ENCODE measurements at regions not wholly inside any gene's neighbourhood (a gene's known extent, or its start where the extent isn't known, plus 50 kb on each side); places are given as distances from the start of the nearest gene placed in this dataset.

GRCh38 chr6:167660944-167661551 is 165.7 kb upstream of the AFDN start:
- DNase-seq, result no peak
- Histone ChIP-seq H3K36me3 (ENCODE audit: low read depth, missing control alignments) (no peaks in the 10 kb centered on the region), H3K4me3 (no peak overlapping the region), H3K27ac (peak overlapping the region in 1 of 2 donors; percentile 52), H3K4me1 (peaks cover 16% of the 10 kb centered on the region), H3K27me3 (no peaks in the 10 kb centered on the region), H3K9me3 (no peaks in the 10 kb centered on the region)
- 82 to 83% methylated on average over 9 of the region's 9 CpGs for WGBS, 2 donors
- intact Hi-C loops (cut with DNase I; ENCODE audit: low total_unique reads), result no loop called here
- no peak for TF ChIP-seq POLR2A (IDR thresholded peaks at IDR 0.05)
- TF ChIP-seq, protein P1, sequence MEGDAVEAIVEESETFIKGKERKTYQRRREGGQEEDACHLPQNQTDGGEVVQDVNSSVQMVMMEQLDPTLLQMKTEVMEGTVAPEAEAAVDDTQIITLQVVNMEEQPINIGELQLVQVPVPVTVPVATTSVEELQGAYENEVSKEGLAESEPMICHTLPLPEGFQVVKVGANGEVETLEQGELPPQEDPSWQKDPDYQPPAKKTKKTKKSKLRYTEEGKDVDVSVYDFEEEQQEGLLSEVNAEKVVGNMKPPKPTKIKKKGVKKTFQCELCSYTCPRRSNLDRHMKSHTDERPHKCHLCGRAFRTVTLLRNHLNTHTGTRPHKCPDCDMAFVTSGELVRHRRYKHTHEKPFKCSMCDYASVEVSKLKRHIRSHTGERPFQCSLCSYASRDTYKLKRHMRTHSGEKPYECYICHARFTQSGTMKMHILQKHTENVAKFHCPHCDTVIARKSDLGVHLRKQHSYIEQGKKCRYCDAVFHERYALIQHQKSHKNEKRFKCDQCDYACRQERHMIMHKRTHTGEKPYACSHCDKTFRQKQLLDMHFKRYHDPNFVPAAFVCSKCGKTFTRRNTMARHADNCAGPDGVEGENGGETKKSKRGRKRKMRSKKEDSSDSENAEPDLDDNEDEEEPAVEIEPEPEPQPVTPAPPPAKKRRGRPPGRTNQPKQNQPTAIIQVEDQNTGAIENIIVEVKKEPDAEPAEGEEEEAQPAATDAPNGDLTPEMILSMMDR (IDR thresholded peaks at IDR 0.05), result no peak

DNA sequence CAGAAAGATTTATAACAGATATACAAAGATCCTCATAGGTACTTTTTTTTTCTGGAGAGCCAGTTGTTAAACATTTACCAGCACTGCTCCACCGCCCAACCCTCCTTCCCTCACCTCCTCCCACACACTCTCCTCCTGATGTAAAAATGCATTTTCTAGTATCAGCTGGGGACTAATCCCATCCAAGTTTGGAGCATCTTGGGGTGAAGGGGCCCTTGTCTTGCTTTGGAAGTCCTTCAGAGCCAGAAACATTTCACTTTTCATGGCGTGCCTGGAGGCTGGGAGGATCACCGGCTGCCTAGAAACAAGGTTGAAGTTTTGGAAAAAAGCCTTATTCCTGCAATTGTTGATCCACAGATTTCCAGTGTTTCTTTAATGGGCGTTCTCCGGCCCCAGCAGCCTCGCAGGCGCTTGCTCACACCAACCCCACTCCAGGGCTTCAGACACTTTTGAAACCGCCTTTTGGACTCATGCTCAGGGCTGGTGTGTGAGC is 165.1 kb upstream of the AFDN start:
- no peak for TF ChIP-seq POLR2A (IDR thresholded peaks at IDR 0.05)
- TF ChIP-seq, protein P1 (IDR thresholded peaks at IDR 0.05), result no peak
- intact Hi-C loops (cut with DNase I; ENCODE audit: low total_unique reads), result no loop called here
- H3K27me3 ChIP-seq, result no peaks in the 10 kb centered on the region
- peak overlapping the region in 1 of 2 donors; percentile 52 for H3K27ac ChIP-seq
- no peaks in the 10 kb centered on the region for H3K36me3 ChIP-seq (ENCODE audit: low read depth, missing control alignments)
- 51 to 54% methylated on average over 8 of the region's 8 CpGs for whole genome bisulfite sequencing, 2 donors
- H3K4me3 ChIP-seq, result no peak overlapping the region
- H3K4me1 ChIP-seq, result peaks cover 16% of the 10 kb centered on the region
- no peaks in the 10 kb centered on the region for H3K9me3 ChIP-seq
- DNase-seq, result no peak

- 87 to 93% methylated on average over 34 to 39 of the region's 39 CpGs for WGBS, 2 donors
- Histone ChIP-seq H3K4me3 (no peak overlapping the region), H3K4me1 (peaks cover 16% of the 10 kb centered on the region), H3K27ac (no peak overlapping the region), H3K36me3 (ENCODE audit: low read depth, missing control alignments) (no peaks in the 10 kb centered on the region), H3K27me3 (no peaks in the 10 kb centered on the region), H3K9me3 (no peaks in the 10 kb centered on the region)
- TF ChIP-seq POLR2A (IDR thresholded peaks at IDR 0.05), result no peak
- TF ChIP-seq, protein P1 (IDR thresholded peaks at IDR 0.05), result no peak
- intact Hi-C loops (cut with DNase I; ENCODE audit: low total_unique reads), result no loop called here
- no peak for DNase-seq
Observed at GRCh38 chr6:167662075-167662880, 164.4 kb upstream of the AFDN start.

GRCh38 chr6:167662881-167663205 is 163.9 kb upstream of the AFDN start:
- no peak for TF ChIP-seq POLR2A (IDR thresholded peaks at IDR 0.05)
- TF ChIP-seq, protein P1 (IDR thresholded peaks at IDR 0.05), result no peak
- intact Hi-C loops (cut with DNase I; ENCODE audit: low total_unique reads), result no loop called here
- no peaks in the 10 kb centered on the region for H3K27me3 ChIP-seq
- no peak overlapping the region for H3K4me3 ChIP-seq
- no peaks in the 10 kb centered on the region for H3K36me3 ChIP-seq (ENCODE audit: low read depth, missing control alignments)
- no peak overlapping the region for H3K27ac ChIP-seq
- no peaks in the 10 kb centered on the region for H3K9me3 ChIP-seq
- DNase-seq, result no peak
- peaks cover 22% of the 10 kb centered on the region for H3K4me1 ChIP-seq
- WGBS, 2 donors, result 86 to 89% methylated on average over 3 to 14 of the region's 14 CpGs
